NCI-H2196 (cell line): ENCODE measurements at regions not wholly inside any gene's neighbourhood (a gene's known extent, or its start where the extent isn't known, plus 50 kb on each side); places are given as distances from the start of the nearest gene placed in this dataset.
A peak's percentile ranks its signal among the peaks of the same experiment; 100 is the strongest.

ENCODE experiments used
- DNase-seq: peaks from one replicate; lab custom pipeline; 2025; ENCODE audit not compliant: unreplicated experiment; lab: John Stamatoyannopoulos, UW

GRCh38 chr6:92184933-92185332 lies 1234.4 kb downstream of the EPHA7 start:
- no peak for DNase-seq

DNA sequence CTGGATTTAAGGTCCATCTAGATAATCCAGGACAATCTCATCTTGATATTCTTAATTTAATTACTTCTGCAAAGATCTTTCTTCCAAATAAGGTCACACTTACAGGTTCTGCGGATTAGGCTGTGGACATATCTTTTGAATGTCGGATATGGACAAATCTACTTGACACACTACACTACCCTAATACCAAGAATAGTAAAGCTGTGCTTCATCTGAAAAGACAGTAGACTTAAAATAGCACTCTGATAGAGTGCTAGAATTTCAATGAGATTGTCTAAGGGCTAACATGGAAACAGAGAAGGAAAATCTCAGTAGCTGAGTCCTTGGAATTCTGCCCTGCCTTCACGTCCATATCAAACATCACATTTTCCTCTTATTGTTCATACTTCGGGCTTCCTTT lies 1238.0 kb downstream of the EPHA7 start:
- DNase-seq, result no peak

GRCh38 chr6:92180090-92180489 lies 1239.3 kb downstream of the EPHA7 start:
- DNase-seq, result no peak

DNA sequence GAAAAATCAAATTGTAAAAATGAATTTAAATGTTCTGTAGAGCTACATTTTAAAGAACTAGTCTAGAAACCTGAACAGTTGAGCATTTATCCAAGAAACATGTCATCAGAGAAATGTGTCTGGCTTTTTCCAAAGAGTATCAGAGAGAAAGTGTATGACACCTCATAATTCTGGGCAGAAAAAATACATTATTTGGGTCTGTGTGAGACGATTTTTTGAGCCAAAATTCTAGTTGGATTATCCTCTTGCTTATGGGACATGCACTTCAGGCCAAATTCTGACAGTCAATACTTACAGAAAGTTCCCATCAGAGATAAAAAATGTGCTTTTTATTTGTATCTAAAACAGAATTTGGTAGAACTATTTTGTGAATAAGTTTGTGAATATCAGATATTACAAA lies 1242.7 kb downstream of the EPHA7 start:
- DNase-seq, result no peak

GRCh38 chr6:92174398-92175073 lies 1244.8 kb downstream of the EPHA7 start:
- DNase-seq, result no peak

DNA sequence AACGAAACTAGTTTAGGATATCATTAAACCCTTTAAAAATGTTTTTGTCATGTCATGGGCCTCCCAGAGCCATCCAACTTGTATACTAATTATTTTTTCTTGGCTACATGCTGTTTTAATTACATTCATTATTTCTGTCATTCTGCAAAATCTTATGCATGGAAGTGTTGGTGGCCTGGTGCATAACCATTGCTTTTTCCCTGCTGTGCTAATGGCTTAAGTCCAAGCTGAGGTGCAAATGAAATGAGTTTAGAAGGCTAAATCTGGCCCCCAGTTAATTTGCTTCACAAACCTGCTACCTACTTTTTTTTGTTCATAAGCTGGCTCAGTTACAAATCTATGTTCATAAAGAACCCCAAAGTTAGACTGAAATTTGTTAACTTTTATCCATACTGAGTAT lies 1249.9 kb downstream of the EPHA7 start:
- no peak for DNase-seq

DNA sequence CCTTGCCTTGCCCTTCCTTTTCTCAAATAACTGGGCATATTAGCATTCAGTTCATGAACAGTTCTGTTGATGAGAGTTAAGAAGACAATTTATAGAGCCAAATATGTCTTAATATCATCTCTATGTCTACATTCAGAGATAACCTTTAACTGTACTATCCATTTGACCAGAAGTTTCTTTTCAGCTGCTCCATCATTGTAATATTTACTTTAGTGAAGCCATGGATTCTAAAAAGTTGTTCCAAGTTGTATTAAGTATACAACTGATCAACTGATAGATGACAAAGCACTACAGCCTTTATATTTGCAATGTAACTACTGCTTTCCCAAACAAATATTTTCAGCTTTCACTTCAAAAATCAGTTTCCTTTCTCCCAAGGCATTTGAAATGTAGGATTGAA lies 1252.7 kb downstream of the EPHA7 start:
- no peak for DNase-seq

- DNase-seq, result no peak
These were observed 1257.4 kb downstream of the EPHA7 start for GRCh38 chr6:92161953-92162352.

- DNase-seq, result no peak
These were observed 1259.1 kb downstream of the EPHA7 start for GRCh38 chr6:92160226-92160625.

DNA sequence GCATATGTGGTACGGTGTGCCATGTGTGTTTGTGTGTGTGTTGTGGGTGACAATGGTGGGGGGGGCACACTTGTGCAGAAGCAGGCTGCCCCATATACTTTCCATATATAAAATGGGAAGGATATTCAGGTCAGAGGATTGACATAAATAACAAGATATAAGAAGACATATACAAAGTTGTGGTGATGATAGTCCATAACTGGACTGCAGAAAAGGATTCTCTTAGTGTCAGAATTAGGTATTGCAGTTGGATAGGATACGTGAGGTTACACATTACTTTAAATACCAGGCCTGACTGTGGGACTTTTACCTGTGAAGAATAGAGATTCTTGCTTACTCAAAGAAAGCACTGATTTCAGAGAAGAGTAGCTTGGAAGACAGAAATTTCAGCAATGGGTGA lies 1260.3 kb downstream of the EPHA7 start:
- DNase-seq, result no peak

DNA sequence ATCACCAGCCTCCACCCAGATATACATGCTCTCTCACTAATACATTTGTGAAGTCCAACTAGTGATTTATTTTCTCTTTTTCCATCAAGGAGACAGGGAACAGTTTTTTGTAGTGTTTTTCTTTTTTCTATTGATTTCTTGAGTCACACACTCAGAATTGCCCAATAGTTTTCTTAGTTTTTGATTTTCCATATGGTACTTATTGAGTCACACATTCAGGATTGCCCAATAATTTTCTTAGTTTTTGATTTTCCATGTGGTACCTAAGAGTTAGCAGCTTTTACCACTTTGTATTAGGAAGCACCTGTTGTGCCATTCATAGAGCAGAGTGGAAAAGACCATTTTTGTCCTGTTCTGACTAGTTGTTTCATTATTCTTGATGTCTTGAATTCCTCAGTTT lies 1268.8 kb downstream of the EPHA7 start:
- no peak for DNase-seq

GRCh38 chr6:92147246-92147645 lies 1272.1 kb downstream of the EPHA7 start:
- DNase-seq, result no peak

DNA sequence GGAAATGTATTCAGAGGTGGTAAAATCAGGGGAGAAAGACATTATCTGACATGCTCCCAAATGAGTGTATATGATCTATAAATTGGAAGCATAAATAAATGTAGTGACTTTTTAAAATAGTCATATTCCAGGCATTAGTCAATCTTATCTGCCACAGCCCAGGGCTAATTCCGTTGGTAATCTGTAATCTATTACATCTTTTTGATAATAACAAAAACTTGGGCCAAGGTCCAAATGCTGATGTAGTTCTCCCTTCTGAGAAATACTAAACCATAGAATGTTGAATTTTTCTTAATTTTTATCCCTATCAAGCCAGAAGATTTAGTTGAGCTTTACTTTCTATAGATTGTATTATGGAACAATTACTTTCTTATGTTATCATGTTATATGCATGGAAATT lies 1279.8 kb downstream of the EPHA7 start:
- DNase-seq, result no peak

DNA sequence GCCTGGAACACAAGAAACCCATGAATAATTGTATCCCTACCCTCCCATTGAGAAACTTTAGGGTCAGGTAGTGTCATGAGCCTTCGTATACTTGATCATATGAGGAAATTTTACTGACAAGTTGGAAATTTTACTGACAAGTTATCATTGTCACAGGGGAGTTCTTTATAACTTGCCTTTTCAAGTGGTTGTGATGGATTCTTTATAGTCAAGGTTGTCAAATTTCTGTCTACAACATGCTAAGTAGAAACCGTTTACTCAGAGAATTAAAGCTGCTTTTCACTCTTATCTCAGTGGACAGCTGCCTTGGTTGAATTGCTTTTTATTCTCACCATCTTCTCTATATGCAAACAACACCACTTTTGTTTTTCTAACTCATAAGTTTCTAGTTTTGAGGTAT lies 1286.4 kb downstream of the EPHA7 start:
- no peak for DNase-seq

DNA sequence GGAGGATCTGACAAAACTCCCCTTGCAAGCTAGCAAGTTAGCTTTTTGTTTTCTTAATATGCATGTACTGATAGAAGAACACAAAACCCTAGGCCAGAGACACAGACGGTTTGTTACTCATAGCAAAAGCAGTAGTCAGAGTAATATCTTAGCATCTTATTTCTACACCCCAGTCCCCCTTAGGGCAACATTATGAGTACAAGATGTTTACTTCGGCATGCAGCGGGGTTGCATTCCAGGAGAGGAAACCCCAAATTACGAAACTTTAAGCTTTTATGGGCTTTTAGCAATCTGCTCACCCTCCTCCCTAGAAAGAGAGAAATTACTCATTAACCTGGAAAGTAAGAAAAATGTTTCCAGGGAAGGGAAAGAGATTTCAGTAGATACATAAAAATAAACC lies 1286.9 kb downstream of the EPHA7 start:
- DNase-seq, result no peak

- no peak for DNase-seq
These were observed 1288.4 kb downstream of the EPHA7 start for GRCh38 chr6:92130944-92131343.

DNA sequence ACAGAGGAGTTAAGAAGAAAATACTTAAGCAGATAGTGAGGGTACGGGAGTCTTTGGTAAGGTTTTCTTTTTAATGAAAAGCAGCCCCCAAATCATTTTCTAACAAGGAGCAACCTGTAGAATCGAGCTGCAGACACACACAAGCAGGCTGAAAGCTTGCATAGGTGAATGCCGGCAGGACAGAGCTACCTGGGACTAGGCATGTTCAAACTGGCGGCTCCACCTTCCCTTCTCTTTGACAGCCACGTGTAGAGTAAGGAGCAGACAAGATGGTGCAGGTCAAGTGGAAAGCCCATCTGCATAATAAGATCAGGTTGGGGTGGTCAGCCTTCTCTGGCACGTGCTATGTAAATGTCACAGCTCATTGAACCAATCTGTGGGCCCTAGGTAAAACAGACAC lies 1292.4 kb downstream of the EPHA7 start:
- no peak for DNase-seq

DNA sequence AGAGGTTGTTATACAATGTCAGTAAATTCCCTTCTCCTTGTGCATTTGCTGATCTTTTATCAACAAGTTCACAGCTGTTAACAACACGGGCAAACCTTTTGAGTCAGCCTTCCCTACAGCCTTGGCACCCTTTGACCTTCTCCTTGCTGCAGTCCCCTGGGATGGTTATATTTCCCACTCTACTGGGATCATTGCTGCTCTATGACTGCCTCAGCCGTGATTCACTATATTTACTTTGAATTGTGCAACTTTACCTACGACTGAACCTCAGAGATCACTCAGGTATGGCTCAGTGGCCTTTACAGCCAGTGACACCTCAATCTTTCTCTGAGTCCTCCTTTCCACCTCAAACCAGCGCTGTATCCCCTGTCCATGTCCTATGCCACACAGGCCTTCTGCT lies 1293.3 kb downstream of the EPHA7 start:
- no peak for DNase-seq

- DNase-seq, result no peak
These were observed 1293.7 kb downstream of the EPHA7 start for GRCh38 chr6:92125681-92126080.

- DNase-seq, result no peak
These were observed 1295.1 kb downstream of the EPHA7 start for GRCh38 chr6:92124200-92124651.

GRCh38 chr6:92122746-92123145 lies 1296.6 kb downstream of the EPHA7 start:
- peak; percentile 4 for DNase-seq

- no peak for DNase-seq
These were observed 1298.1 kb downstream of the EPHA7 start for GRCh38 chr6:92121228-92121627.

DNA sequence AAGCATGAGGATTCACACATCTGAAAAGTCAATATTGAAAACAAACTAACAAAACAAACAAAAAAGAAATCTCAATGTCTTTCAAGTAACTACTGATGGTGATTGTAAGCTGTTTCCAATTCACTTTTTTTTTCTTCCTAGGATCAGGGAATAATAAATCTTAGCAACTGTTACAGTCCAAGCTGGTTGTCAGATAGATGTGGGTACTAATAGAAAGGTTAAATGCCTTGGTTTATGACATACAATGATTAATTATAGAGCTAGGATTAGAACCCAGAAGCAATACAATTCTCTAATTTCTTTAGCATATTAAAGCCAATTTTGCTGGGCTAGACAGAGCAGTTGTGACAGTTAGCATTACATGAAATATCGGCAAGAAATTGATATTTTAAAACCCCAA lies 1301.6 kb downstream of the EPHA7 start:
- DNase-seq, result no peak
